CD4-positive, alpha-beta T cell treated with Interleukin-6 at 100 ng/mL for 8 hours (primary cell): ENCODE measurements at regions not wholly inside any gene's neighbourhood (a gene's known extent, or its start where the extent isn't known, plus 50 kb on each side); places are given as distances from the start of the nearest gene placed in this dataset.

Experiments used
- DNase-seq: peaks from one replicate; pipeline ENCODE4 v3.0.0-alpha.2; 2020; ENCODE audit warnings: mixed read lengths, low spot score

DNA sequence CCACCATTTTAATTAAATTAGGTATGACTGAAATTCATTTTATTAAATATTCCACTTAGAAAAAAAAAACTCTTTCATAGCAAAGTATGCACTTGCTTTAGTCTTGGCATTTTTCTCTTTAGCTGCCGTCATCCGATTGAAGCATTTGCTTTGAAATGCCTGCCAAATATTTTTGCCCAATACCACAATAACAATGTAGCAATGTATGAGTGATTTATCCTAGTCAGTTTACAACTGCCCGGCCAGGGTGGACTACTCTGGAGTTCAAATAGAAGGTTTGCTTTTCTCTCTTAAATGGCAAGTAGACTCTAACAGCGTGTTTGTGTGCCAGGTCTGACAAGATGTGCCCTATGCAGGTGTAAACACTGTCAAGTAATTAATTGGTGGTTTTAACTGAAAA, 675.3 kb upstream of the SGCG start:
- no peak for DNase-seq

DNA sequence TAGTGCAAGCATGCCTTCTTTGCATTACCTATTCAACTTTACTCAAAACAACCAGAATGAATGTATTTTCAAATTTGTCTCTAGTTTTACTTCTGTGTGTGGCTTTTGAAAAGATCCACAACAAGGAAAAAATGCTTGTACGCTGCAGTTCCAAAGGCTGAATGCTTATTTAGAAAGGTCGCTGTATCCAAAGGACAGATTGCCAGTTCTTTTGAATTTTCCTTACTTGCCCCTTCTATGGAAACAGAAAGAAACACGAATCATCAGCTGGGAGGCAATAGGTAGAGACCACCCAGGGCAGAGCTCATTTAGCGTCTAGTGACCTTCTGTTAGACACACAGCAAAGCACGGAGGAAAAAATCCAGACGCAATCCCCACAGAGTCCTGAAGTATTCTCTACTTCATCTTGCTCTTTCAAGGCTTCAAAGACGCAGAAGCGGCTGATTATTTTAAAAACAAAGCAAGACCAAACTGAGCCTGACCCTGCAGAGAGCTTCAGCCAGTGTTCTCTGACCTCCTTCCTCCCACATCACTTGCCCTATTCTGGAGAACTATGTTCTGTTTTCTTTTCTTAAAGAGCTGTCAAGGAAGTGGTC, 674.6 kb upstream of the SGCG start:
- DNase-seq: no peak

DNA sequence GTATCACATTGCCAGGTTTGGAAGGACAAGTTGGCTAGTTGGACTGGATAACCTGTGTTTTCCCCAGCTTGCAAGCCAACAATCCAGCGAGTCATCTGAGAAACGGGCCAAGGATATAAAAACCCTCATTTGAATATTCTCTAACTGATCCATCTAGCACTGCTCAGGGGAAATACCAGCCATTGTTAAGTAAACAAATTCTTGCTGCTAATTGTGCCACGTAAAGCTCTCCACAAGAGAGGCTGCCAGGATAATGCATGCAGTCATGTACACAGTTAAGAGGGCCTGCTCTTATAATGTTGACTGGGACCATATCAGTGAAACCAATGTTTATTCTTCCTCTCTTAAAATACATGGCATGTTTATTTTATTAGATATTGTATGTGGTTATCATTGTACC, 663.2 kb upstream of the SGCG start:
- DNase-seq: no peak

DNA sequence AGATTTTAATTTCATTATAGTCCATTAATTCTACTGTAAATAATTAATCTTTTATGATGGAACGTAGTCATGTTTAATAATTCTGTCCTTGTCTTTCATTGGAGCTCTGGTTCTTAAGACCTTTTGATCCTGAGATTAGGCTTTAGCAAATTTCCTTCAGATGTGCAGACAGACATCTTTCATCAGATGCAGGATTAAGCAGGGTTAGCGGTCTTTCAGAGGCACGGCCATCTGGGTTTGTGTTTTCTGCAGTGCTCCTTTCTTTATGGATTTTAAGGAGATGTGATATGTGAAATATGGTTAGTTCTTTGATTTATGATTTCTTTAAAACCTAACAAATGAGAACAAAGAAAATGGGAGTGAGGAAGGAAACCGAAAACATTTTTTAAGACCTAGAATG, 643.9 kb upstream of the SGCG start:
- no peak for DNase-seq

DNA sequence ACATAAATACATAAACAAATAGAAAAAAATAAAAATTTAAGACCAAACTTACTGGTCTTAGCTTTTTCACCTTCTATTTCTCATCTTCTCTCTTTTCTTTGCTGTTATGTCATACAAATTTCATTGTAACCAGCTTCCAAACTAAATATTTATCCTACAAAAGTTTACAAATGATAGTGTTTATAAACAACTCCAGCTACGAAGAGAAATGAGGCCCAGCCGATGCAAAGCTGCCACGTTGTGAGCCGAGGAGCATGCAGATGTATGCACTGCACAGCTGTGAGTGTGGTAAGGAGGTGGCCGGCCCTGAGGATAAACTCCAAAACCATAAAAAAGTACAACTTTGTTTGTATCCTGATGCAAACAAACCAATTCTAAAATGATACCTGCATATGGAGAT, 642.4 kb upstream of the SGCG start:
- no peak for DNase-seq

DNA sequence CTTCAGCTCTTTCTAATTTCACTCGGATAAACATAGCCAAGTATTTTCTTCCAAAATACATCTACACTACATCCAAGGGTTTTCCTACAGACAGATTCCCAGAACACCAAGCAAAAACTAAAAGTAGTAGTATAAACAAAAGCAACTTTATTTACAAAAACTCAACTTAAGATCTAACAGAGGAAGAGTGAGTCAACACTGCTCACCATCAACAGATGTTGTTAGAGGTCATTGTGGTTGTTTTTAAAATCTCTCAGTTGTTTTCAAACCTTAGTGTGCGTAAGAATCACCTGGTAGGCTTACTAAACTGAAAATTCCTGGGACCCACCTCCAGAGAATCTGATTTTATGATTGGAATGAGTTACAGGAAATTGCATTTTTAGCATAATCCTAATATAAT, 631.7 kb upstream of the SGCG start:
- DNase-seq: no peak

DNA sequence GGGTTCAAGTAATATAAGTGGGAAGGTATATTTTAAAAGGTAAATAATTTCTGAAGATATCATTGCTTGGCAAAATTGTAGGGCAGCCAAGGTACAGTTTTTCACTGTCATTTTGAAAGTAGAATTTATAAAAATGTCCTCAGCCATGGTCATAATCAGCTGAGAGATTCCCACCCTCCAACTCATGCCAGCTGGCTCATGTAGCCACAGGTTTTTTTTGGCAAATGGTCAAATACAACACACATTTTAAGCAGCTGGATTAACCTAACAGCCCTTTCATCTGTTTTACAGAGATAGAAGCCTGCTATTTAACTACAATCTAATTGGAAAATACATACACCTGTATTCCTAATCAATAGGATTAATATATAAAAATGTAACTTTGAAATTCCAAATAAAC, 619.2 kb upstream of the SGCG start:
- DNase-seq: no peak

DNA sequence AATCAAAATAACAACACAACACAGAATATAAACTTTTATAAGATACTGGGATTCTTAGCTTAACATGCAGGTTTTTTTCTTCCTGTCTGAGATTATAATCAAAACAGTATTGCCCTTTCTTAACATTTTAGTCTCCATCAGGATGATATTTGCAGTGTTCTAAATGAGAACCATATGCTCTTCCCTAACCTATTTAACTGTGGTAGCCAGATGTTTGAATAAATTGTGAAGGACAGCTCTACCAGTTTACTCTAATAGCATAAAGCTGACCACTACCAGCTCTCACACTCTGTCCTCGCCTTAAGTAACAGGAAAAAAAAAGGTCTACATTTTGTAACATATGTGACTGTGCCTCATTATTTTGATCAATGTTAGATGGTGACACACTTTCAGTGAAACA, 618.7 kb upstream of the SGCG start:
- no peak for DNase-seq

DNA sequence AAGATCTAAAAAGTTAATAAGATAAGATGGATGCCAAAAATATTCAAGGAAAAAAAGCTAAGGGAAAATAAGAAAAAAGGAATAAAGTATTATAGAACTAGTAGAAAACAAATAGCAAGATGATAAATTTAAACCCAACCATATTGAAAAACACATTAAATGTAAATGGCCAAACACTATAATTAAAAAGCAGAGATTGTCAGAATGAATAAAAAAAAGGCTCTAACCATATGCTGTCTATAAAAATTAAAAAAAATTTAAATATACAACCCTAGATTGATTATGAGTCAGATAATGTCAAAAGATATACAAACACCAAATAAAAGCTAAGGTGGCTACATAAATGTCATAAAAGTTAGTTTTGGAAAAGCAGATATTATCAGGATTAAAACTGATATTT, 617.5 kb upstream of the SGCG start:
- DNase-seq: no peak

DNA sequence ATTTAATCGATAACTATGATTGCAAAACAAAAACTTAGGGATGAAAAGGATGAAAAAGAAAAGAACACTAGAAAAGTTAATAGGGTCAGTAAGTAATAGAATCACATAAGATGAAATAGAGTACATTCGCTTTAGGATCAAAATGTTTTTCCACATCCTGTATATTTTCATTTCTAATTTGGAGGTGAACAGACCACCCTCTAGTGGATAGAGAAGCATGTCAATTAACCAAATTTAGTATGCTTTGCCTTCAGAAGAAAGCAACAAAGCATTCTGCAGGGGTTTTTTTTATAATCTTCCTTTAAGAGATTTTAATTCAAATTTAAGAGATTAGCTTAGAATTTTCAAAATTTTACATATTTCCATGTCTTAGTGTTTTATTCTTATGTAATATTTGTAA, 611.0 kb upstream of the SGCG start:
- DNase-seq: no peak

DNA sequence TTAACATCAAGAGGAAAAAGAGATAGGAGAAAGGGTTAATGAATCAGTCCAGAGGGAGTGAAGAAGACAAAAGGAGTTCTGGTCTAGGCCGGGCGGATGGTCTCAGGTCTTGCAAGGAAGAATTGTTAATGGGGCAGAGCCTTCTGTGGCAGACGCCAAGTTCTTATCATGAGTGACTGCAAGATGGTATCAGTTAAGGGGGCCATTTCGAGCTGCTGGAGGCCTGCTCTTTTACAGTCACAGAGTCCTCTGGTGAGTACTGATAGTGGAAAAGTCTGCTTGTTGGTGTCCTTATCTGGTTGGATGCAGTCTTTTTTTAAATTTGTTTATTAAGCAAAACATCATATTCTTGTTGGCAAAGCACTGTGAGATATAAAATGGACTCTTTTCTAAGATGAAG, 590.9 kb upstream of the SGCG start:
- DNase-seq: no peak

DNA sequence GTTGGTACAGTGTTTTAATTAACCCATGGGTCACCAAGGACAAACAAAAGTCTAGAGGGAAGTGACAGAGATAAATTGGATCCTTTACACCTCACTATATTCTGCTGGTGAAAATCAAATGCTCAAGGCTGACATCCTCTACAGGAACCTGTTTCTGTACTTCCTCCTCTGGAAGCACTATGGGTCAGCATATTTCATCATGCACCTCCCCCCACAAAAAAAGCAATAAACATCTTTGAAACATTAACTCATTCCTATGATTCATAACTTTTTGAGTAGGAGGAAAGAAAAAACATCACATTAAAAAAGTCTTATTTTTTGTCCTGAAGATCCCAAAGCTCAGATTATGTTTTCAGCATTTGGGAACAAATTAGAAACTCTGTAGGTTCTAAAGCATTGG, 588.3 kb upstream of the SGCG start:
- DNase-seq: no peak

DNA sequence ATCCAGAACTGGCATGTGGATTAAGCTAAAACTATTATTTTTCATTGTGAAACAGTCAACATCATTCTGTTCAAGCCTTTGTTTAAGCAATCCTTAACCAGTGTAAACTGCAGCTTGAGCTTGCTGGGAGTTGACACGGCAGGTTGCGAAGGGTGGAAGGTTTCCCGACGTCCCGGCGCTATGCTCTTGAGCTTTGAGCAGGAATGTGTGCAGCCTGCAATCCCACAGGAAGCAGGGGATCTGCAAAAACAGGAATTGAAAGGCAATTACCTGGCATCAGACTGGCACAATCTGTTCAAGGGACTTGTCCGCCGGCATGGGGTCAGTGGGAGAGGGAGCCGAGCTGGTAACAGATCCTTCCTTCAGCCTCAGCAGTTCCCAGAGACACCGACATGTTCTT, 586.7 kb upstream of the SGCG start:
- DNase-seq: no peak

DNA sequence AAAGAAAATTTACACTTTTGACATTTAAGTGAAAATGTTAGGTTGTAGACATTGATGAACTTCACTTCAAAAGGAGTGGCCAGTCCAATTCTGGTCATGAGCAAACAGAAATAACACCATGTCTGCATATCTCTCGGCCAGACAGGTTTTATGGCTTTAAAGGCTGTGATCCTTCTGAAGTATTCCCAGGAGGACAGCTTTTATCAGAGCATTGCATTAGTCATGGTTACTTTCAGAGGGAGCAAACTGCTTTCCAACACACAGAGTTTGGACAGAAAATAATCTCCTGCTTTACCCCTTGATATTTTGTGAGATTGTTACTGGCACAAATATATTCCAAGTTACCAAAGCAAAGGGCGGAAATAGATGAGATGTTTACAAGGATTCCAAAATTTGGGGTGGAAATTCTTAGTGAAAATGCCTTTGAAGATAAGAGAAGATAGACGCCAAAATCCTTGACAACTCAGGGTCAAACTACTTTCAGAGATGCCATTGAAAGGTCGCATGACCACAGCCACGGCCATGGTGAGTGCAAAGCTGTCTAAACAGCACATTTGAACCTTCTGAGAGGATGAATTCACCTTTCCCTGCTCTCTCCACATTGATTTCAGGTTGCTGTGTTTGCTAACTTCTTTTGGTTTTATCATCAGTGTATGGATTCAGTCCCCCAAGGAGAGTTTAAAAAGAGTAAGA, 584.5 kb upstream of the SGCG start:
- DNase-seq: no peak

DNA sequence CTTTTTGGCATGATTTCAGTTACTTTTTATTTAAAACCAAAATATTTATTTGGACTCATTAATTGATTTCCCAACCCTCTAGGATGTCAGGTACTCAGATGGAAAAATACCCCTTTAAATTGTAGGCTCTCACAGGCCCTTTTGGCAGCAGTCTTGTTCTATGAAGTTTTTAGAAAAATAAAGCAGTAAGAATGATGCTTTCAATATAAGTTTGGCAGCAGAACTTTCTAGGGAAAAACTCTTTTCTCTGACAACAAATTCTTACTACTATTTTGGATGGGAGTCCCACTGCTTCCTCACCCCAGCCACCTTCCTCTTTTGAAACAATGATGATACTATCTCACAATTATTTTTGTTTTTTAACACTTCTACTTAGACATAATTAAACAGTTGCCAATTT, 581.6 kb upstream of the SGCG start:
- no peak for DNase-seq

DNA sequence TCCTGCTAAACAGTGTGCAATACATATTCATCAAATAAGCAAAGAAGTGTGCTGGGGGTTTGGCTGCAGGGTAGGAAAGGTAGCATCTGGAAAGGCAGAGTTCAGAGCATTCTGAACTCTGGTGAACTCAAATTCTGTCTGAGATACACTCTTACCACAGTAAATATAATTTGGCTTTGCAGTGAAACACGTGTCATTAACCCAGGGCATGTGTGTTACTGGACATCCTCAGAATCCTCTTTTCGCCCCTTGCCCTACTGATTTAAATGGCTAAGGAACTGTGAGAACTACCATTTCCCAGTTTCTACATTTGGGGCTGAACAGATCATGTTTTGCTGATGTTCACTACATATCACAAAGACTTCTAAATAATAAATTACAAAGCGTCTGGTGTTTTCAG, 562.8 kb upstream of the SGCG start:
- DNase-seq: no peak

DNA sequence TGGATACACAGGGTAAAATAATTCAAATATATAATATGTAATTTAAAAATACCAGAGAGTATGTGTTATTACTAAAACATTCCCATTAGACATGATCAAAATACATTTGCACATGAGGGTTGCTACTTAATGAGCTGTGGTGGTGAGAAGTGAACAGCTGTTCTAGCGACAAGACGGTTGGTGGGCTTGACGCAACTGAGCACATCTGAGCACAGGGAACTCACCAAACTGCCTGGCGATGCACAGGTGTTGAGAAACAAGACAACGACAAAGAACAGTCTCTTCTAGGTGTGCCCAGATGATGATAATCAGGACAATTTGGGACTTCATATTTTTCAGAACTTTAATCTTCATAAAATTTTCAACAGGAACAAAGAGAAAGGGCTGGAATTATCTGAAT, 555.1 kb upstream of the SGCG start:
- no peak for DNase-seq

DNA sequence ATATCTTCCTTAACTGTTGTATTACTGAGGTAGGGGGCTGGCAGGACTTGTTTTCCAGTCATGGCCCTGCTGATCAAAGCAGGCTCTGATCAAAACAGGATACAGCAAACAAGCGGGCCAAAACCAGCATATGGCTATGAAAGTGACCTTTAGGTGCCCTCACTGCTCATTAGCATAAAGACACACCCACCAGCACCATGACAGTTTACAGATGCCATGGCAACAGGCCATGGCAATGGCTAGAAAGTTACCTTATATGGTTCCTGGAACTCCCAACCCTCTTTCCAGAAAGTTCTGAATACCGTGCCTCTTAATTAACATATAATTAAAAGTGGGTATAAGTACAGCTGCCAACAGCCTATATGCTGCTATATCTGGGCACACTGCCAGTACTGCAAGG, 551.4 kb upstream of the SGCG start:
- DNase-seq: no peak

DNA sequence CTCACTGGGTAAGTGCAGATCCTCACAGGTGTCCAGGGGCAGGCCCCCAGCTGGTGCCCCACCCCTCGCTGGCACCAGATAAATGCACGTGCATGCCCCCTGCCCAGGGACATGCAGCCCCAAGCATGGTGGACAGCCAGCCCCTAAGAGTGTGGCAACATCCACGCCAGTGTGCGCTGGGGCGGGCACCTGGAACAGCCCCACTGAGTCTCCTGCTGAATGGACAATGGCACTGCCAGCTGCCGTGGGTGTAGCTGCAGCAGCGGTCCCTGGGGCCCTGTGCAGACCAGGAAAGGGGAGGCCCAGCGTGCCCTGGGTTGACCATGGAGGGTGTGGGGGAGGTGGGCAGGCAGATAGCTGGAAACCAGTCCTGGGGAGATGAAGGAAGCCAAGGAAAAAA, 538.7 kb upstream of the SGCG start:
- no peak for DNase-seq

DNA sequence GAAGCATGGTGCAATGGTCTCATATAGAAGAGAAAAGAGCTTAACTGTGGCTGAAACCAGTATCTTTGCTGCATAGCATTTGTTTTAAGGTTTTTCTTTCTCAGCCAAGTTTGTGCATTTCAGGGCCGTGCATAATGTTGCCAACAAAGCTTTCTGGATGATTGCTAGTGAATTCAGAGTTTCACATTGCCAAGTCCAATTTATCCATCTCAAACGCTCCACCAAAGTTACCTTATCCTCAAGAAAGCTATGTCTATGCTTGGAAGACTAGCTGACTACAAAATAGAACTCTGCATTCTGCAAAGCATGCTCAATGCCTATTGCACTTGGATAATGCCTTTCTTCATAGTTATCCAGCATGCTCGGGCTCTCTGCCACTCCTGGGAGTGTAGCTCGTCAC, 535.8 kb upstream of the SGCG start:
- no peak for DNase-seq

DNA sequence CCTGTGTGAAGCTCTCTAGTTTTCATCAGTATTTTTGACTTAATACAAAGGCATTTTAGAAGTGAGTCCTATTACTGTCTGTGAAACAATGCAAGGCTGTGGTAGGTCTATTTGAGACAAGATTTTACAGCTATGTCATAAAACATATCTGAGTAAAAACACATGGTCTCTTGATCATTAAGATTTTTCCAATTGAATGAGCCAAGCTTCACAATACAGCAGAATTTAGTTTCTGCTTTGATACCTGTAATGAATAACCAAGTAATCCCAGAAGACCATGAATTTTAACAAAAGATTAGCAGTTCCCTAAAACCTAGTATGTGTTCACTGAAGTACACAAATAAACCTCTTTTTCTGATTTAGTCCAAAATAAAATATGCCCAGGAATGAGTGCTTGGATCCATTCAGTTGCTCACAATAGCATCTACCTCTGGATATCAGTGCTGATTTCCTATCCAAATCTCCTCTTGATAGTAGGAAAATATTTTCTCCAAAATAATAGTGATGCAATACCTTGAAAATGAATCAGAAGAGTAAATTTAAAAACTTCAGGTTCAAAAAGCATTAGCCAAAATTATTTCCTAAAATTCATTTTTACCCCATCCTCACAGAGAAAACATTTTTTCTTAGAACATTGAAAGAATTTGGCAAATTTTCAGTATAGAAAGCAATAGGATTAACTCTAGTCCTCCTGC, 533.5 kb upstream of the SGCG start:
- no peak for DNase-seq

DNA sequence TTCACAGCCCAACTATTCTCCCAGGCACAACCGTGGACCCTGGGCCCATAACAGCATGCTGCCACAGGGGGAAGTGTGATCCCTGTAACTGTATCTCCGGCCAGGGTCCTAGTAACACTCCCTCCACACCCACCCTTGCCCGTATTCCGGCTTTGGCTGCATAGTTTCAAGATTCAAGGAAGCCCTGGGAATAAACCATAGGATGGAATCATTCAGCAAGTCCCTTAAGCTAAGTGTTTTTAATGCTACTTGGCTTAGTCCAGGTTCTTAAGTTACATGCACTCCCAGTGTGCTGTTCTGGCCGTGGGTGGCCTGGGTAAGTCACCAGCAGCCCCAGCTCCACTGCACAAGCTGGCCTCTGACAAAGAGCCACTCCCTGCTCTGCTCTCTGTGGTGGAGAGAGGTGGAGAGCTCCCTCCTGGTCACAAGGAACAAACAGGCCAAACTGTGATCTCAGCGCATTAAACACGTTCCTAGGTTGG, 532.4 kb upstream of the SGCG start:
- DNase-seq: no peak

DNA sequence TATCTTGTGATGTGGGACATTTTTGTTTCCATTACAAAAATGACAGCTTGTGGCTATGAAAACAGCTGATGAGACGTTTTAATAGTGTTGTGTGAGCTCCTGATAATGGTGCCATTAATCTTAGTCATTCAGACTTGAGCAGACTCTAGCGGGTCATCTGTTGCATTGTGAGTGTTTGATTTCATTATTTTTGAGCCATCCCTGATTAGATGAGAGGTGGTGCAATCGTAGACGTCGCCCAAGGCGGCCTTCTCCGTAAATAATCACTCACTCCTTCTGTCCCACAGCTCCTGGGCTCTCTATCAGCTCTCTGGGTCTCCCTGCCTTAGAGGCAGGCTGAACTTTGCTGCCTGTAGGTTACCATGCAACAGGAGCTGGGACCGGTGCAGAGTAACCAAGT, 528.0 kb upstream of the SGCG start:
- no peak for DNase-seq

DNA sequence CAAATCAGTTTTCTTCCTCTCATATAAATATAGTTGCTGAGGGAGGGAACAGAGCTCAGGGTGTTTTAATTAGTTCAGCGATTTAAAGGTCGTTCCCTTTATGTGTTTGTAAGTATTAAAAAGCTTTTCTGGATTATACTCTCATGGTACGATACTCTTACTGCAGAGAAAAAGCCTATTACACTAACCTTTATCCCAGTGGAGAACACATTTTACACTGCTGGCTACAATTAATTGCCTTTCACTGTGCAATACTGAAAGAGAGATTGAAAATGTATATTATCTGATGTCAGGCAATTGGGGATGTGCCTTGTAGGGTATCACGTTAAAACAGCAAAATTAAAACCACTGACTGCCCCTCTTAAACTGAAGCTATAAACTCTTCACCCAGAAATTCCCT, 526.9 kb upstream of the SGCG start:
- DNase-seq: no peak
